Erythroblast (primary cell): ENCODE measurements at regions not wholly inside any gene's neighbourhood (a gene's known extent, or its start where the extent isn't known, plus 50 kb on each side); places are given as distances from the start of the nearest gene placed in this dataset.

Experiments used
- GATA1 ChIP-seq: IDR thresholded peaks from 2 replicates; pipeline ENCODE4 v1.6.1; 2011; ENCODE audit warnings: low read depth, mild to moderate bottlenecking, control low read depth, low read length, moderate library complexity
- POLR2A ChIP-seq: IDR thresholded peaks from 2 replicates; pipeline ENCODE4 v1.6.1; 2011; ENCODE audit warnings: mild to moderate bottlenecking, low read length

- TF ChIP-seq POLR2A, result no peak
- no peak for TF ChIP-seq GATA1
Observed at GRCh38 chr3:70780790-70781189, 468.4 kb upstream of the MDFIC2 start.
